ENCODE measurements at regions not wholly inside any gene's neighbourhood (a gene's known extent, or its start where the extent isn't known, plus 50 kb on each side); places are given as distances from the start of the nearest gene placed in this dataset.

DNA sequence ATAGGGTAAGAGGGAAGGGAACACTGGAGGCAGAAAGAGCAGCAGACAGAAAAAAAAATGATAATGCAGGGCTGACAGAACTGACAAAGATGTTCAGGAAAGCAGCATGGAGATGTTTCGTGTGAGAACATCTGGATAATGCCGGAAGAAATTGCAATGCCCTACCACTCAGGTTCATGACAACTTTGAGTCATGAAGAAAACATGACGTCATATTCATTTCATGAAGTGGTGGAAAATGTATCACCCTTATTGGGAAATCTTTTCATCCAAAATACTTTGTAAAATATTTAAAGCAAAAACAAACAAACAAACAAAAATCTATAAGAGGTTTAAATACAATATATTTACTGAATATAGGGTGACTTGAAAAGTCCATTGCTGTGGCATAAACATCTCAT lies 305.4 kb upstream of the IGF1R start:
- Histone ChIP-seq H4K20me1 (ENCODE audit: low read depth, low read length) (no peaks in the 10 kb centered on the region), H3K27me3 (ENCODE audit: low read length) (no peaks in the 10 kb centered on the region)

DNA sequence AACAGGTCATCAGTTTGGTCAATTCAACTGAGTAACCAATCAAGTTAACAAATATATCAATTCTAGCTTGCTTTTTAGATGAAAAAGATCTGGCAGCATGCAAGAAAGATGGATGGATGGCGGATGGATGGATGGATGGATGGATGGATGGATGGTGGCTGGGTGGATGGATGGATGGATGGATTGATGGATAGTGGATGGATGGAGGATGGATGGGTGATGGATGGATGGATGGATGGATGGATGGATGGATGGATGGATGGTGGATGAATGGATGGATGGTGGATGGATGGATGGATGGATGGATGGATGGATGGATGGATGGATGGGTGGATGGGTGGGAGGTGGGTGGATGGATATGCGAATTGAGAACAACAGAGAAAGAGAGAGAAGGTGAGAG lies 303.7 kb upstream of the IGF1R start:
- no peaks in the 10 kb centered on the region for H3K9me2 ChIP-seq (replicated peaks; ENCODE audit: insufficient read depth, low read length)
- no peak overlapping the region for H2AFZ ChIP-seq (ENCODE audit: low read depth, low read length, severe bottlenecking)
- no peaks in the 10 kb centered on the region for H4K20me1 ChIP-seq (ENCODE audit: low read depth, low read length)
- no peaks in the 10 kb centered on the region for H3F3A ChIP-seq (ENCODE audit: insufficient read depth)
- no peaks in the 10 kb centered on the region for H3K36me3 ChIP-seq (ENCODE audit: low read length)
- H3K27ac ChIP-seq (ENCODE audit: low read depth, low read length) = no peak overlapping the region
- H3K9me3 ChIP-seq (ENCODE audit: insufficient read depth, low read length) = no peaks in the 10 kb centered on the region
- no peaks in the 10 kb centered on the region for H3K79me2 ChIP-seq (ENCODE audit: insufficient read depth, low read length)
- no peak for TF ChIP-seq EZH2phosphoT487 (conservative IDR thresholded peaks at IDR 0.05; ENCODE audit: low read length)
- TF ChIP-seq, protein P1, sequence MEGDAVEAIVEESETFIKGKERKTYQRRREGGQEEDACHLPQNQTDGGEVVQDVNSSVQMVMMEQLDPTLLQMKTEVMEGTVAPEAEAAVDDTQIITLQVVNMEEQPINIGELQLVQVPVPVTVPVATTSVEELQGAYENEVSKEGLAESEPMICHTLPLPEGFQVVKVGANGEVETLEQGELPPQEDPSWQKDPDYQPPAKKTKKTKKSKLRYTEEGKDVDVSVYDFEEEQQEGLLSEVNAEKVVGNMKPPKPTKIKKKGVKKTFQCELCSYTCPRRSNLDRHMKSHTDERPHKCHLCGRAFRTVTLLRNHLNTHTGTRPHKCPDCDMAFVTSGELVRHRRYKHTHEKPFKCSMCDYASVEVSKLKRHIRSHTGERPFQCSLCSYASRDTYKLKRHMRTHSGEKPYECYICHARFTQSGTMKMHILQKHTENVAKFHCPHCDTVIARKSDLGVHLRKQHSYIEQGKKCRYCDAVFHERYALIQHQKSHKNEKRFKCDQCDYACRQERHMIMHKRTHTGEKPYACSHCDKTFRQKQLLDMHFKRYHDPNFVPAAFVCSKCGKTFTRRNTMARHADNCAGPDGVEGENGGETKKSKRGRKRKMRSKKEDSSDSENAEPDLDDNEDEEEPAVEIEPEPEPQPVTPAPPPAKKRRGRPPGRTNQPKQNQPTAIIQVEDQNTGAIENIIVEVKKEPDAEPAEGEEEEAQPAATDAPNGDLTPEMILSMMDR (IDR thresholded peaks at IDR 0.05; ENCODE audit: insufficient read depth, low read length, poor library complexity, severe bottlenecking) = no peak
- no peak overlapping the region for H3K9ac ChIP-seq (ENCODE audit: low read length)
- no peak overlapping the region for H3K4me3 ChIP-seq (ENCODE audit: insufficient read depth, low read length, poor library complexity, severe bottlenecking)
- H3K4me2 ChIP-seq (ENCODE audit: low read depth, low read length, poor library complexity, severe bottlenecking) = no peak overlapping the region
- H3K27me3 ChIP-seq (ENCODE audit: low read length) = no peaks in the 10 kb centered on the region

More for the DNA sequence above, 305.4 kb upstream of the IGF1R start:
- no peaks in the 10 kb centered on the region for H3K36me3 ChIP-seq (ENCODE audit: low read length)
- no peaks in the 10 kb centered on the region for H3K9me3 ChIP-seq (ENCODE audit: insufficient read depth, low read length)
- TF ChIP-seq EZH2phosphoT487 (conservative IDR thresholded peaks at IDR 0.05; ENCODE audit: low read length) = no peak
- TF ChIP-seq, protein P1 (IDR thresholded peaks at IDR 0.05; ENCODE audit: insufficient read depth, low read length, poor library complexity, severe bottlenecking) = no peak
- no peak overlapping the region for H2AFZ ChIP-seq (ENCODE audit: low read depth, low read length, severe bottlenecking)
- no peaks in the 10 kb centered on the region for H3K79me2 ChIP-seq (ENCODE audit: insufficient read depth, low read length)
- no peaks in the 10 kb centered on the region for H3F3A ChIP-seq (ENCODE audit: insufficient read depth)
- no peak overlapping the region for H3K4me3 ChIP-seq (ENCODE audit: insufficient read depth, low read length, poor library complexity, severe bottlenecking)
- H3K4me2 ChIP-seq (ENCODE audit: low read depth, low read length, poor library complexity, severe bottlenecking) = no peak overlapping the region
- H3K9me2 ChIP-seq (replicated peaks; ENCODE audit: insufficient read depth, low read length) = no peaks in the 10 kb centered on the region
- no peak overlapping the region for H3K9ac ChIP-seq (ENCODE audit: low read length)
- no peak overlapping the region for H3K27ac ChIP-seq (ENCODE audit: low read depth, low read length)

DNA sequence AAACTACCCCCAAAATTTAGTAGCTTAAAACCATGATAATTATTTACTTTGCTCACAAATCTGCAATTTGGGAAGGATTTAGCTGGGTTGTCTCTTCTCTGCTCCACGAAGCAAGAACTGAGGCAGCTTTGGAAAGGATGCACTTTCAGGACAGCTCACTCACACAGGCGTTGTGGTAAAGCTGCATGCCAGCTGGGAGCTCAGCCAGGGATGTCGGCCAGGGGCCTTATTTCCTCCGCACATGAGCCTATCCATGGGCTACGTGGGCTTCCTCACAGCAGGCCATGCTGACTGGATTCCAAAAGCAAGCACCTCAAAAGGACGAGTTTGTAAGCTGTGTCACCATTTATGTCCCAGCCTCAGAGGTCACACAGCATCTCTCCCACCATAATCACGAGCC lies 301.3 kb upstream of the IGF1R start:
- H3K9me2 ChIP-seq (replicated peaks; ENCODE audit: insufficient read depth, low read length) = no peaks in the 10 kb centered on the region
- H3K36me3 ChIP-seq (ENCODE audit: low read length) = no peaks in the 10 kb centered on the region
- H3K4me3 ChIP-seq (ENCODE audit: insufficient read depth, low read length, poor library complexity, severe bottlenecking) = no peak overlapping the region
- no peak overlapping the region for H2AFZ ChIP-seq (ENCODE audit: low read depth, low read length, severe bottlenecking)
- no peaks in the 10 kb centered on the region for H3F3A ChIP-seq (ENCODE audit: insufficient read depth)
- H3K27me3 ChIP-seq (ENCODE audit: low read length) = no peaks in the 10 kb centered on the region
- H3K9me3 ChIP-seq (ENCODE audit: insufficient read depth, low read length) = no peaks in the 10 kb centered on the region
- no peaks in the 10 kb centered on the region for H3K79me2 ChIP-seq (ENCODE audit: insufficient read depth, low read length)
- no peak for TF ChIP-seq EZH2phosphoT487 (conservative IDR thresholded peaks at IDR 0.05; ENCODE audit: low read length)
- TF ChIP-seq, protein P1 (IDR thresholded peaks at IDR 0.05; ENCODE audit: insufficient read depth, low read length, poor library complexity, severe bottlenecking) = no peak
- no peak overlapping the region for H3K27ac ChIP-seq (ENCODE audit: low read depth, low read length)
- no peak overlapping the region for H3K9ac ChIP-seq (ENCODE audit: low read length)
- no peak overlapping the region for H3K4me2 ChIP-seq (ENCODE audit: low read depth, low read length, poor library complexity, severe bottlenecking)
- no peaks in the 10 kb centered on the region for H4K20me1 ChIP-seq (ENCODE audit: low read depth, low read length)
